Gastrocnemius medialis (tissue), 4 donors: ENCODE measurements at regions not wholly inside any gene's neighbourhood (a gene's known extent, or its start where the extent isn't known, plus 50 kb on each side); places are given as distances from the start of the nearest gene placed in this dataset.

Experiments used
- POLR2A ChIP-seq, 2 donors: fragments of 450-650 bp; IDR thresholded peaks; one replicate each; pipeline ENCODE4 v1.6.1; 2017; ENCODE audit warnings: antibody characterized with exemption in 2 of 2, mild to moderate bottlenecking in 2 of 2, moderate library complexity in 2 of 2
- TF ChIP-seq, protein P1 (sequence below), 5 experiments: fragments of 450-650 bp in 3 of 5; fragments of 200-600 bp in 2 of 5; sonication (generic) in 2 of 5; IDR thresholded peaks in 4 of 5; conservative IDR thresholded peaks in 1 of 5; 1 replicate in 4 of 5; 2 replicates in 1 of 5; pipeline ENCODE4 v1.5.1; 2016 to 2019; ENCODE audit warnings: antibody characterized with exemption in 5 of 5, mild to moderate bottlenecking in 3 of 5, moderate library complexity in 3 of 5

DNA sequence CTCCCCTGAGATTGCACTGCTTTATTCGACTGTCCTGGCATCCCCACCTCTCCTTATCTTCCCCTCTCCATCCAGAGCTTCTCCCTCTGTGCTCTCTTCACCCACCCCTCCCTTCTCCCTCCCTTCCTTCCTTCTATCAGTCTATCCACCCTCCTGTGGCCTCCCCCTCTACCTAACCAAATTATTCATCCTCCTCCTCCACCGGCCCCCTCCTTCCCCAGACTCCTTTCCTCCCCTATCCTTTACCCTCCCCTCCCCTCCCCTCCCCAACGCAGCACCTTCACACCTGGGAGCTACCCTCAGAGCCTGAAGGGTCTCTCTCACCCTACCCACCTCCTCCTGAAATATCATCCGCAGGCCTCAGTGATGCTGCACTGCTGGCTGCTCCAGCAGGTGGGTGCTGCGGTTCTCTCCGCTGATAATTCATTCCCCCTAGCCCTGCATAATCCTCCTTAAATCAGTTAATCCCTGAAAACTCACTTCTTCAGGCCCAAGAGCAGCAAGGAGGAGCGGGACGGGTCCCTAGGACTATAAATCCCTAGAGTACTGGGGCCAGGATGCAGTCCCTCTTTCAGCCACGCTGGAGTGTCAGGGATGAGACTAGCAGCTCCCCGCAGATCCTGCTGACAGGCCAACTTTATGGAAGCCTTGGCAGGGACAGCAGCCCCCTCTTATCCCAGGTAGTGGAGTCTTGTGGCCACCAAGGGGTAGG is 97.8 kb downstream of the PCDH1 start:
- TF ChIP-seq, protein P1, sequence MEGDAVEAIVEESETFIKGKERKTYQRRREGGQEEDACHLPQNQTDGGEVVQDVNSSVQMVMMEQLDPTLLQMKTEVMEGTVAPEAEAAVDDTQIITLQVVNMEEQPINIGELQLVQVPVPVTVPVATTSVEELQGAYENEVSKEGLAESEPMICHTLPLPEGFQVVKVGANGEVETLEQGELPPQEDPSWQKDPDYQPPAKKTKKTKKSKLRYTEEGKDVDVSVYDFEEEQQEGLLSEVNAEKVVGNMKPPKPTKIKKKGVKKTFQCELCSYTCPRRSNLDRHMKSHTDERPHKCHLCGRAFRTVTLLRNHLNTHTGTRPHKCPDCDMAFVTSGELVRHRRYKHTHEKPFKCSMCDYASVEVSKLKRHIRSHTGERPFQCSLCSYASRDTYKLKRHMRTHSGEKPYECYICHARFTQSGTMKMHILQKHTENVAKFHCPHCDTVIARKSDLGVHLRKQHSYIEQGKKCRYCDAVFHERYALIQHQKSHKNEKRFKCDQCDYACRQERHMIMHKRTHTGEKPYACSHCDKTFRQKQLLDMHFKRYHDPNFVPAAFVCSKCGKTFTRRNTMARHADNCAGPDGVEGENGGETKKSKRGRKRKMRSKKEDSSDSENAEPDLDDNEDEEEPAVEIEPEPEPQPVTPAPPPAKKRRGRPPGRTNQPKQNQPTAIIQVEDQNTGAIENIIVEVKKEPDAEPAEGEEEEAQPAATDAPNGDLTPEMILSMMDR (IDR thresholded peaks at IDR 0.05 in 4 of 5, conservative IDR thresholded peaks at IDR 0.05 in 1 of 5): no peak
- TF ChIP-seq POLR2A (IDR thresholded peaks at IDR 0.05): no peak
